GM21447 (cell line): ENCODE measurements at regions not wholly inside any gene's neighbourhood (a gene's known extent, or its start where the extent isn't known, plus 50 kb on each side); places are given as distances from the start of the nearest gene placed in this dataset.
A peak's percentile ranks its signal among the peaks of the same experiment; 100 is the strongest.

Source experiments
- ATAC-seq: cut with Tn5 transposase; IDR thresholded peaks from one replicate; pipeline ENCODE4 v1.9.1; 2021; ENCODE audit not compliant: unreplicated experiment

GRCh38 chr10:120960725-120961124 lies 109.6 kb downstream of the WDR11 start:
- ATAC-seq = no peak

DNA sequence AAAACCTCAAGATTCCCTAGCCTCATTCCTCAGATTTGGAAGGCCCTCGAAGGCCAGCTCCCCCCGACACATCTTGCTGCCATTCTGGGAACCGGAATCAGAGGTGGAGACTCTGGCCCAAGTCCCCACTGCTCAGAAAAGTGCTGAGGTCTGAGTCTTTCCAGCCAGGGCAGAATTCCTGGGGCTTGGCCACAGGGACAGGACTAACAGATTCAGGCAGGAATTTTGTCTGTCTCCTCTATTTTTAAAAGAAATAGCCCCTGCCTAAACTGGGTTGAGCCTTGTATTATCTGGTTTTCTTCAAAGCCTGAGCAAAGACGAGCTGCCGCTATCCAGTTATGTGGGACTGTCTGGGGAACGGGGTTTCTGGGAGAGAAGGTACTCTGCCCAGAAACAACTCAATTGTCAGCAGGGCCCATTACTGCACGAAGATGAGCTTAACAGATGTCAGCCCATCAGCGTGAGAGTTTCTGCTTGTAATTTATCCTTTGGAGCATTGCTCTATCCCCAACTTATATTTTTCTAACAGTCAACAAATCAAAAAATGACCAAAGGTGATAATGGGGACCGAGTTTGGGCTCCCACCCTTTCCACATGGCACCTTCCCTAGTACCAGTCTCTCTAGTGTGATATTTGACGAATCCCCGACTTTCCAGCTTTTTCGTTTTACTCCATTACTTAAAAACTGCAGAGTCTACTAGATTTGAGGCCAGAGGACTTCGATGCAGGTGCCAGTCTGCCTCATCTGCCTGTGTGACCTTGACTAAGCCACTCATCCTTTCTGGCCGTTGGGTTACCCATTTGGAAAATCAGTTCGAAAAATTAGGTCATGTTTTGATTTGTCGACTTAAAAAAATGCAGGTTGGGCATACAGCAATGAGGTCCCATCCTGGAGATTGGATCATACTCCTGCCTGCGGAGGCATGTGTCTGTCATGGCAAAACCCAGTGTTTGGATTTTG lies 110.9 kb downstream of the WDR11 start:
- ATAC-seq = no peak

- no peak for ATAC-seq
Measured at GRCh38 chr10:120962756-120963593, 111.8 kb downstream of the WDR11 start.

- ATAC-seq = no peak
Measured at GRCh38 chr10:120963594-120964220, 112.5 kb downstream of the WDR11 start.

DNA sequence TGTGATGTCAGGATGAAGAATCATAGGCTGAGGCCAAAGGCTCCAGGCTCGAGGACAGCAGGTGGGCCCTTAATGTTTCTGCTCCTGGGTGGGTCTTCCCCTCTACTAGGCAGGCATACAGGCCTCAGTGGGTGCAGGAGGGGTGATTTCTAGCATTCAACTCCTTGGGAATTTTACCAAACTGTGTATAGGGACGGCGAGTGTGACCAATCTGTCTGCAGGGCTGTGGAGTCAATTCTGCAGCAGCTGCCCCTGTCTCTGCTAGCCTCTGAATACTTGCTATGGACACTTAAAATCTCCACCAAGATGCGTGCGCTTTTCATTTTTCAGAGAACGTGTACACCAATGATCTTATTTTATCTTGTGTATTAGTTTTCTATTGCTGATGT lies 115.5 kb downstream of the WDR11 start:
- ATAC-seq = no peak

GRCh38 chr10:120969219-120969645 lies 118.1 kb downstream of the WDR11 start:
- peak; percentile 77 for ATAC-seq

DNA sequence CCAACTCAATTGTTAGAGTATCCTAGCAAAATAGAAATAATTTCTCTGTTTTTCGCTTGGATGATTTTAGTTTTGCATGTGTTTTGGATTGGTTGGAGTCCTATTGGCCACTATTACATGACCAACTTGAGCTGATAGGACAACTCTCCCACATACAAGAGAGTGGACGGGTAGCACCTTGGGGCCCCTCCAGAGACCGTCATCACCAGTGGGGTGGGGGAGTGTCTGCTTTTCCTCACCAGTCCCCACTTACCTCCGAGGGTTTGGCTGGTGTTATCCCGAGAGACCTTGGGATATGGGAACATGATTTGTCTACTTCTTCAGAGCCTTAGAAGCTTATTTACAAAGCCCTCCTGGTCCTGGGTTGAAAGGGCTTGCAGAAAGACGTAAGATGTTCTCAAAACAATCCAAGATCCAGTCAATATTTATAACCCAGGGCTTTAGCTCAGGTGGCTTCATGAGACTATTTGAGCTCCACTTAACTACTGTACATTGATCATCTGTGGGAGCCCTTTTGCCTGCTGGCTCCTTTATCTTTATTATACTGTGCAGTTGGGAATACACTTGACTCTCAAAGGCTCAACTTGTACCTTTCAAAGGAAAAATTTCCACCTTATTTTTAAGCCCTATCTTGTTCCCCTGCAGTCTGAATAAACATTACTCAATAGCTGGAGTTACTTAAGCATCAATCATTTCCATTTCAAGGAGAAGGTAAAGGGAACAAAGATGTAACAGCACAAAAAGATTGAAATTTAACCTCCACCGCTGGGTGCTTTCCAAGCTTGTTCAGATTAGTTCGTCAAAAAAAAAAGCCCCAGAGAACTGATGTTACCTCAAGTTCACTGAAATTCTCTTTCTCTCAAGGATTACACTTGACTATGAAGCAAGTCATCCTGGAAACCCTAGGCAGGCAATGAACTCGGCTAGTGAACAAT lies 119.7 kb downstream of the WDR11 start:
- ATAC-seq = no peak

DNA sequence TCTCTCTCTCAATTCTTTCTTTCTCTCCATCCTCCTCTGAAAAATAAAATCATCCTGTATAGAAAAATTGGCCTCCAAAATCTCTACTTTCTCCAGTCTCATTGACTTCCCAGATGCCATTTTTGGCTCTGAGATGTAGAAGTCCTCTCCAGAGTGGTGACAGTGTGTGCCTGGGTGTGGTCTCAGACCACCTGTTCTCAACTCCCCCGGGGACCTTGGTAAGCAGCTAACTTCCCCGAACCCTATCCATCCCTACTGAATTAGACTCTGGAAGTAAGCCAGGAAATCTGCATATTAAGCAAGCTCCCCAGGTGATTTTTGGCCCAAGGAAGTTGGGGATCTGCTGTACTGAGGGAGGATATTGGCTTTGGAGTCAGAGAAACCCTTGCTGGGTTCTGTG lies 120.5 kb downstream of the WDR11 start:
- ATAC-seq = no peak

DNA sequence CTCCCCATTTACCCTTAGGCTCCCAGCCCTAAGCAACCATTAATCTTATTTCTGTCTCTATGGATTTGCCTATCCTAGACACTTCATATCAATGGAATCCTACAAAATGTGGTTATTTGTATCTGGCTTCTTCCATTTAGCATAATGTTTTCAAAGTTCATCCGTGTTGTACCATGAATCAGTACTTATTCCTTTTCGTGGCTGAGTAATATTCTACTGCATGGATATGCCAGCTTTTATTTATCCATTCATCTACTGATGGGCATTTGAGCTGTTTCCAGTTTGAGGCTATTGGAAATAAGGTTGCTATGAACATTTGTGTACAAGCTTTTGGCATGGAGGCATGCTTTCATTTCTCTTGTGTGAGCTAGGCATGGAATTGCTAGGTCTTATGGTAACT lies 121.1 kb downstream of the WDR11 start:
- ATAC-seq = no peak

GRCh38 chr10:120975072-120975867 lies 124.1 kb downstream of the WDR11 start:
- no peak for ATAC-seq

- no peak for ATAC-seq
Measured at GRCh38 chr10:120975868-120976225, 124.7 kb downstream of the WDR11 start.

GRCh38 chr10:120977897-120978296 lies 126.7 kb downstream of the WDR11 start:
- no peak for ATAC-seq

DNA sequence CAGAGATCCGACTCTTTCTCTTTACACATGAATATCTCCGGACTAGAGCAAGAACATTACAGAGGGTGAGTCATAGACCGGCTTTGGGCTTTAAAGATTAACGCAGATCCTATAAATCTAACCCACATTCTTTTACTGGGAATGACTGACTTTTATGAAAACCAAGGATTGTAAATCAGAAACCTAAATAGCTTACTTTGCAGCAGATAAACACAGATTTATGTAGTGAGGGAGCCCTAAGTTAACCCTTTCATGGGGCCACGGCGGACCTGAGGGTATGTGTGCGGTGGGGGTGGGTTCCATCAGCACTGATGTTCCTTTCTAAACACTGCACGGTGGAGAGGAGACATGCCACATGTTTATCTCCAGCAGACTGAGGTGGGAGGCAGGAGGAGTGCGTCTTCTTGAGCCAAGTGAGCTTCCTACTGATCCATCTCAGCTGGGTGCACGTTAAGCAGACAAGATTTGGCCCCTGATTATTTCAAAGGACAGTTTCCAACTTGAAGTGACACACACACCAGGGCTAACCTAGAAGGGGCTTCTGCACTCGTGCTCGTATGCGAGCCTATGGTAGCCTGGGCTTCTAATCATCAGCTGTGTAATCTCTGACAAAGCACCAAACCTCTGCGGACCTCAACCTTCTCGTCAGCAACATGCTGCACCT lies 127.6 kb downstream of the WDR11 start:
- ATAC-seq = no peak

GRCh38 chr10:120979435-120980278 lies 128.5 kb downstream of the WDR11 start:
- no peak for ATAC-seq

GRCh38 chr10:120980279-120981255 lies 129.4 kb downstream of the WDR11 start:
- ATAC-seq = no peak

GRCh38 chr10:120981601-120982391 lies 130.6 kb downstream of the WDR11 start:
- ATAC-seq = no peak
